H9 (cell line): ENCODE measurements at regions not wholly inside any gene's neighbourhood (a gene's known extent, or its start where the extent isn't known, plus 50 kb on each side); places are given as distances from the start of the nearest gene placed in this dataset.

Experiments used
- DNase-seq: peaks from one replicate; pipeline ENCODE4 v3.0.0-alpha.2; 2017
- H2AFZ ChIP-seq: one replicate; pipeline ENCODE4 v1.6.1; 2013; ENCODE audit warnings: mild to moderate bottlenecking, low read length, control low read depth, moderate library complexity
- H2AK5ac ChIP-seq: 2 replicates; pipeline ENCODE4 v1.6.1; 2013; ENCODE audit warnings: low read length, control low read depth, mixed read lengths; ENCODE audit not compliant: insufficient read length
- H2BK120ac ChIP-seq: one replicate; pipeline ENCODE4 v1.6.1; 2013; ENCODE audit warnings: low read depth, mild to moderate bottlenecking, low read length, control low read depth, inconsistent platforms; ENCODE audit not compliant: poor library complexity, severe bottlenecking
- H2BK12ac ChIP-seq: 2 replicates; pipeline ENCODE4 v1.6.1; 2013; ENCODE audit warnings: low read length, control low read depth, mixed read lengths, low read depth; ENCODE audit not compliant: insufficient read length
- H2BK15ac ChIP-seq: 2 replicates; pipeline ENCODE4 v1.6.1; 2013; ENCODE audit warnings: low read depth, low read length, control low read depth
- H2BK20ac ChIP-seq: one replicate; pipeline ENCODE4 v1.6.1; 2013; ENCODE audit warnings: low read depth, mild to moderate bottlenecking, low read length, control low read depth, inconsistent platforms; ENCODE audit not compliant: poor library complexity, severe bottlenecking
- H2BK5ac ChIP-seq: 2 replicates; pipeline ENCODE4 v1.6.1; 2013; ENCODE audit warnings: low read length, control low read depth, mixed read lengths; ENCODE audit not compliant: insufficient read length
- H3K14ac ChIP-seq: 2 replicates; pipeline ENCODE4 v1.6.1; 2013; ENCODE audit warnings: low read length, control low read depth; ENCODE audit not compliant: insufficient read depth
- H3K18ac ChIP-seq: 2 replicates; pipeline ENCODE4 v1.6.1; 2013; ENCODE audit warnings: low read depth, mild to moderate bottlenecking, mixed read lengths, low read length, control low read depth; ENCODE audit not compliant: insufficient read length
- H3K23ac ChIP-seq: 2 replicates; pipeline ENCODE4 v1.6.1; 2013; ENCODE audit warnings: low read length, control low read depth, mixed read lengths, low read depth; ENCODE audit not compliant: insufficient read length
- H3K23me2 ChIP-seq: 2 replicates; pipeline ENCODE4 v1.6.1; 2013; ENCODE audit warnings: low read depth, mild to moderate bottlenecking, mixed read lengths, low read length, control low read depth; ENCODE audit not compliant: insufficient read length, poor library complexity, severe bottlenecking
- H3K27ac ChIP-seq: 2 replicates; pipeline ENCODE4 v1.5.1; 2013; ENCODE audit warnings: low read length, control low read depth, mixed read lengths, low read depth; ENCODE audit not compliant: insufficient read length
- H3K27me3 ChIP-seq: 2 replicates; pipeline ENCODE4 v1.6.1; 2013; ENCODE audit warnings: low read length, control low read depth, inconsistent platforms; ENCODE audit not compliant: insufficient read depth
- H3K4ac ChIP-seq: 2 replicates; pipeline ENCODE4 v1.6.1; 2013; ENCODE audit warnings: low read depth, mild to moderate bottlenecking, control low read depth, inconsistent platforms, low read length, moderate library complexity
- H3K4me1 ChIP-seq: 2 replicates; pipeline ENCODE4 v1.6.1; 2013; ENCODE audit warnings: low read length, control low read depth, inconsistent platforms; ENCODE audit not compliant: insufficient read depth
- H3K4me2 ChIP-seq: 2 replicates; pipeline ENCODE4 v1.6.1; 2013; ENCODE audit warnings: low read length, control low read depth, mixed read lengths; ENCODE audit not compliant: insufficient read length, insufficient read depth
- H3K56ac ChIP-seq: 2 replicates; pipeline ENCODE4 v1.6.1; 2013; ENCODE audit warnings: low read depth, mild to moderate bottlenecking, mixed read lengths, low read length, control low read depth; ENCODE audit not compliant: insufficient read length
- H3K79me1 ChIP-seq: 2 replicates; pipeline ENCODE4 v1.6.1; 2013; ENCODE audit warnings: low read depth, mild to moderate bottlenecking, moderate library complexity, low read length, control low read depth, inconsistent platforms; ENCODE audit not compliant: insufficient read depth, poor library complexity, severe bottlenecking
- H3K79me2 ChIP-seq: 2 replicates; pipeline ENCODE4 v1.6.1; 2013; ENCODE audit warnings: low read length, control low read depth, inconsistent platforms; ENCODE audit not compliant: insufficient read depth
- H3K9ac ChIP-seq: 2 replicates; pipeline ENCODE4 v1.6.1; 2013; ENCODE audit warnings: low read length, control low read depth, mixed read lengths; ENCODE audit not compliant: insufficient read length; ENCODE audit errors: extremely low read depth
- H3K9me3 ChIP-seq: one replicate; pipeline ENCODE4 v1.6.1; 2013; ENCODE audit warnings: low read depth, low read length, inconsistent platforms; ENCODE audit not compliant: control insufficient read depth
- H3T11ph ChIP-seq: one replicate; pipeline ENCODE4 v1.6.1; 2013; ENCODE audit warnings: mild to moderate bottlenecking, low read length, control low read depth, inconsistent platforms
- H4K20me1 ChIP-seq: one replicate; pipeline ENCODE4 v1.6.1; 2013; ENCODE audit not compliant: control insufficient read depth, insufficient read length, insufficient read depth
- H4K5ac ChIP-seq: 2 replicates; pipeline ENCODE4 v1.6.1; 2013; ENCODE audit warnings: low read depth, mild to moderate bottlenecking, mixed read lengths, low read length, control low read depth; ENCODE audit not compliant: insufficient read length
- H4K8ac ChIP-seq: replicated peaks from 2 replicates; pipeline ENCODE4 v1.6.1; 2013; ENCODE audit warnings: low read length, control low read depth, mixed read lengths, low read depth; ENCODE audit not compliant: insufficient read length
- H4K91ac ChIP-seq: 2 replicates; pipeline ENCODE4 v1.6.1; 2013; ENCODE audit warnings: low read depth, mild to moderate bottlenecking, moderate library complexity, mixed read lengths, low read length, control low read depth; ENCODE audit not compliant: insufficient read length
- H3K27ac Mint-ChIP-seq, 3 experiments: 2 replicates in 2 of 3; 3 replicates in 1 of 3; pipeline ENCODE4 v1.8.0; 2020 to 2021; ENCODE audit warnings: mixed read lengths in 3 of 3, mild to moderate bottlenecking in 1 of 3, moderate library complexity in 1 of 3
- H3K27me3 Mint-ChIP-seq: 2 replicates; pipeline ENCODE4 v1.8.0; 2021; ENCODE audit warnings: low read depth, mild to moderate bottlenecking, moderate library complexity, mixed read lengths
- H3K36me3 Mint-ChIP-seq, 3 experiments: 2 replicates in 2 of 3; 3 replicates in 1 of 3; pipeline ENCODE4 v1.8.0; 2020 to 2021; ENCODE audit warnings: low read depth in 3 of 3, mixed read lengths in 3 of 3; ENCODE audit not compliant: insufficient read depth in 1 of 3
- H3K4me1 Mint-ChIP-seq, 2 experiments: 2 replicates each; pipeline ENCODE4 v1.8.0; 2020; ENCODE audit warnings: mixed read lengths in 2 of 2
- H3K4me3 Mint-ChIP-seq, 2 experiments: 2 replicates in 1 of 2; 3 replicates in 1 of 2; pipeline ENCODE4 v1.8.0; 2020 to 2021; ENCODE audit warnings: mild to moderate bottlenecking in 2 of 2, mixed read lengths in 2 of 2, moderate library complexity in 1 of 2
- H3K9me3 Mint-ChIP-seq, 2 experiments: 2 replicates in 1 of 2; 3 replicates in 1 of 2; pipeline ENCODE4 v1.8.0; 2020; ENCODE audit warnings: mild to moderate bottlenecking in 2 of 2, mixed read lengths in 2 of 2, moderate library complexity in 1 of 2
- WGBS: extraction: QIAGEN DNeasy Blood & Tissue Kit; methylation state at CpG from one replicate; pipeline ENCODE4 v1.1.7; 2013; ENCODE audit warnings: missing lambda C conversion rate, low lambda C conversion rate, mixed read lengths; ENCODE audit not compliant: insufficient read length; ENCODE audit errors: extremely low coverage; 5-methylcytosine and 5-hydroxymethylcytosine counted together
- TF ChIP-seq, protein P1 (sequence below): fragments of 200-600 bp; sonication (generic); conservative IDR thresholded peaks from 3 replicates; pipeline ENCODE4 v1.8.0; 2021; ENCODE audit warnings: antibody characterized with exemption, mild to moderate bottlenecking

DNA sequence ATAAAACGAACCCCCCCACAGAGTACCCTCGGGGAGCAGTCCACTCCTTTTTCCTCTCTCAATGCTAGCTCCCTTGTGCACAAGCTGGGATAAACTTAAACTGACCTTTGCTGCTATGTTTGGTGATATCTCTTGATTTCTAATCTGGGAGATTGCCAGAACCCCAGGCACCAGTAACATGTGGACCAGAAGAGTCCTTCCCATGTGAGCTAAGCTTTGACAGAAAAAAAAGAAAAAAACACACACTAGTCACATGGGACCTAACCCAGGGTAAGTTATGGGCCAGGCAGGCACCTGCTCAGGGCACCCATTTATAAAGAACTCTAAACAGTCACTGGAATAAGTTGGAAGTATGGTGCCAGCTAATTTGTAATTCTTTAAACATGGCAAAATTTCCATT lies 242.6 kb downstream of the EN1 start:
- H3K27me3 ChIP-seq: no peaks in the 10 kb centered on the region
- no peak overlapping the region for H3T11ph ChIP-seq
- no peak overlapping the region for H2BK12ac ChIP-seq
- H3K18ac ChIP-seq: no peak overlapping the region
- H3K4ac ChIP-seq: no peak overlapping the region
- H2BK15ac ChIP-seq: no peak overlapping the region
- H4K20me1 ChIP-seq: no peaks in the 10 kb centered on the region
- TF ChIP-seq, protein P1, sequence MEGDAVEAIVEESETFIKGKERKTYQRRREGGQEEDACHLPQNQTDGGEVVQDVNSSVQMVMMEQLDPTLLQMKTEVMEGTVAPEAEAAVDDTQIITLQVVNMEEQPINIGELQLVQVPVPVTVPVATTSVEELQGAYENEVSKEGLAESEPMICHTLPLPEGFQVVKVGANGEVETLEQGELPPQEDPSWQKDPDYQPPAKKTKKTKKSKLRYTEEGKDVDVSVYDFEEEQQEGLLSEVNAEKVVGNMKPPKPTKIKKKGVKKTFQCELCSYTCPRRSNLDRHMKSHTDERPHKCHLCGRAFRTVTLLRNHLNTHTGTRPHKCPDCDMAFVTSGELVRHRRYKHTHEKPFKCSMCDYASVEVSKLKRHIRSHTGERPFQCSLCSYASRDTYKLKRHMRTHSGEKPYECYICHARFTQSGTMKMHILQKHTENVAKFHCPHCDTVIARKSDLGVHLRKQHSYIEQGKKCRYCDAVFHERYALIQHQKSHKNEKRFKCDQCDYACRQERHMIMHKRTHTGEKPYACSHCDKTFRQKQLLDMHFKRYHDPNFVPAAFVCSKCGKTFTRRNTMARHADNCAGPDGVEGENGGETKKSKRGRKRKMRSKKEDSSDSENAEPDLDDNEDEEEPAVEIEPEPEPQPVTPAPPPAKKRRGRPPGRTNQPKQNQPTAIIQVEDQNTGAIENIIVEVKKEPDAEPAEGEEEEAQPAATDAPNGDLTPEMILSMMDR: no peak
- Mint-ChIP-seq H3K27ac (no peak overlapping the region; a peak in 1 of 7 replicates), H3K36me3 (peaks cover 4 to 16% (median 8%) of the 10 kb centered on the region in 3 experiments; a peak in 6 of 7 replicates), H3K27me3 (peaks cover 4% of the 10 kb centered on the region; the same call in 1 of the 2 replicates), H3K4me1 (peaks cover 4 to 9% of the 10 kb centered on the region in 2 experiments; a peak in 2 of 4 replicates), H3K4me3 (no peak overlapping the region), H3K9me3 (peaks cover 16% of the 10 kb centered on the region in 2 experiments; a peak in 4 of 5 replicates)
- H4K8ac ChIP-seq: no peak overlapping the region
- no peak overlapping the region for H3K4me2 ChIP-seq
- no peak overlapping the region for H2AK5ac ChIP-seq
- no peak overlapping the region for H2BK20ac ChIP-seq
- H3K23me2 ChIP-seq: no peaks in the 10 kb centered on the region
- H3K23ac ChIP-seq: no peak overlapping the region
- H3K9ac ChIP-seq: no peak overlapping the region
- H4K91ac ChIP-seq: no peak overlapping the region
- no peak overlapping the region for H3K14ac ChIP-seq
- H3K79me2 ChIP-seq: no peaks in the 10 kb centered on the region
- no peaks in the 10 kb centered on the region for H3K79me1 ChIP-seq
- no peak overlapping the region for H3K56ac ChIP-seq
- no peak for DNase-seq
- no peaks in the 10 kb centered on the region for H3K4me1 ChIP-seq
- no CpG with 5 or more reads among the region's 2 CpGs for WGBS
- H3K27ac ChIP-seq: no peak overlapping the region
- no peak overlapping the region for H2AFZ ChIP-seq
- H2BK5ac ChIP-seq: no peak overlapping the region
- H2BK120ac ChIP-seq: no peak overlapping the region
- no peak overlapping the region for H4K5ac ChIP-seq
- peaks cover 6% of the 10 kb centered on the region for H3K9me3 ChIP-seq
